Small intestine (tissue), 7 donors: ENCODE measurements at regions not wholly inside any gene's neighbourhood (a gene's known extent, or its start where the extent isn't known, plus 50 kb on each side); places are given as distances from the start of the nearest gene placed in this dataset.
A peak's percentile ranks its signal among the peaks of the same experiment; 100 is the strongest.

ENCODE experiments used
- DNase-seq, 2 donors: peaks; one replicate each; pipeline versions ENCODE4 v3.0.0 to v3.0.0-alpha.2; 2013
- FAIRE-seq: peaks from 2 replicates; lab custom pipeline; 2012; peaks lifted over from hg19 to GRCh38; lab: Jason Lieb, UNC
- H3K27ac ChIP-seq, 3 donors: one replicate each; pipeline ENCODE4 v1.5.1; 2013; ENCODE audit warnings: low read length in 2 of 3, mild to moderate bottlenecking in 2 of 3, control low read depth in 1 of 3, inconsistent platforms in 1 of 3, low read depth in 1 of 3, moderate library complexity in 1 of 3
- H3K27me3 ChIP-seq, 3 donors: one replicate each; pipeline ENCODE4 v1.6.1; 2013; ENCODE audit warnings: low read length in 3 of 3, inconsistent platforms in 1 of 3; ENCODE audit not compliant: control insufficient read depth in 3 of 3, insufficient read depth in 3 of 3
- H3K36me3 ChIP-seq, 3 donors: one replicate each; pipeline ENCODE4 v1.6.1; 2013; ENCODE audit warnings: low read length in 3 of 3, inconsistent platforms in 1 of 3, low read depth in 1 of 3, mild to moderate bottlenecking in 1 of 3, moderate library complexity in 1 of 3; ENCODE audit not compliant: control insufficient read depth in 3 of 3, insufficient read depth in 2 of 3
- H3K4me1 ChIP-seq, 3 donors: one replicate each; pipeline ENCODE4 v1.6.1; 2013; ENCODE audit warnings: low read length in 2 of 3, inconsistent platforms in 1 of 3, low read depth in 1 of 3, mild to moderate bottlenecking in 1 of 3, moderate library complexity in 1 of 3; ENCODE audit not compliant: control insufficient read depth in 3 of 3, insufficient read depth in 2 of 3
- H3K4me3 ChIP-seq, 3 donors: one replicate each; pipeline ENCODE4 v1.5.1; 2013; ENCODE audit warnings: low read length in 3 of 3, control low read depth in 1 of 3, inconsistent platforms in 1 of 3, low read depth in 1 of 3, mild to moderate bottlenecking in 1 of 3, moderate library complexity in 1 of 3
- H3K9me3 ChIP-seq, 2 donors: one replicate each; pipeline ENCODE4 v1.6.1; 2013; ENCODE audit warnings: low read depth in 1 of 2, low read length in 1 of 2; ENCODE audit not compliant: control insufficient read depth in 2 of 2, insufficient read depth in 1 of 2
- WGBS, 3 donors: extraction: QIAGEN DNeasy Blood & Tissue Kit; methylation state at CpG; one replicate each; pipeline ENCODE4 v1.1.7; 2013; 5-methylcytosine and 5-hydroxymethylcytosine counted together
- donor health status: healthy with polysubstance abuse.
- donor health status: control.
- donor health status: control.
- donor health status: Bipolar disorder and iron deficiency.
- donor health status: healthy.

- 71 to 83% (median 82%) methylated on average over 3 of the region's 3 CpGs for WGBS, 3 donors
- no peak overlapping the region for H3K4me3 ChIP-seq
- no peak overlapping the region for H3K27ac ChIP-seq
- H3K36me3 ChIP-seq = no peaks in the 10 kb centered on the region
- FAIRE-seq (no peak), DNase-seq (no peak)
- H3K27me3 ChIP-seq = no peaks in the 10 kb centered on the region
- peaks cover 0 to 3% of the 10 kb centered on the region in 2 donors for H3K9me3 ChIP-seq
- H3K4me1 ChIP-seq = peaks cover 0 to 12% (median 0%) of the 10 kb centered on the region in 3 donors
Measured at GRCh38 chr4:153034681-153035080, 98.6 kb downstream of the FHDC1 start.

GRCh38 chr4:153036931-153037482 lies 100.9 kb downstream of the FHDC1 start:
- FAIRE-seq (no peak), DNase-seq (no peak)
- Histone ChIP-seq H3K27me3 (no peaks in the 10 kb centered on the region), H3K9me3 (peaks cover 0 to 8% of the 10 kb centered on the region in 2 donors), H3K36me3 (no peaks in the 10 kb centered on the region), H3K4me3 (no peak overlapping the region), H3K27ac (no peak overlapping the region), H3K4me1 (peaks cover 0 to 12% (median 0%) of the 10 kb centered on the region in 3 donors)
- WGBS, 3 donors = 74 to 86% (median 78%) methylated on average over 5 of the region's 5 CpGs

- WGBS, 3 donors = 57 to 70% (median 64%) methylated on average over 10 of the region's 10 CpGs
- Histone ChIP-seq H3K36me3 (no peaks in the 10 kb centered on the region), H3K9me3 (peaks cover 0 to 8% of the 10 kb centered on the region in 2 donors), H3K27me3 (no peaks in the 10 kb centered on the region), H3K27ac (peak overlapping the region in 1 of 3 donors; percentile 13), H3K4me1 (peaks cover 0 to 12% (median 0%) of the 10 kb centered on the region in 3 donors), H3K4me3 (no peak overlapping the region)
- FAIRE-seq (no peak), DNase-seq (peak in 1 of 2 donors; percentile 63)
Measured at GRCh38 chr4:153038623-153039311, 102.6 kb downstream of the FHDC1 start.

GRCh38 chr4:153039542-153040185 lies 103.5 kb downstream of the FHDC1 start:
- Histone ChIP-seq H3K27ac (no peak overlapping the region), H3K36me3 (no peaks in the 10 kb centered on the region), H3K4me1 (peaks cover 0 to 12% (median 0%) of the 10 kb centered on the region in 3 donors), H3K9me3 (peaks cover 0 to 8% of the 10 kb centered on the region in 2 donors), H3K27me3 (no peaks in the 10 kb centered on the region), H3K4me3 (no peak overlapping the region)
- 93 to 99% (median 96%) methylated on average over 3 of the region's 3 CpGs for WGBS, 3 donors
- FAIRE-seq (no peak), DNase-seq (no peak)

- no peak overlapping the region for H3K27ac ChIP-seq
- DNase-seq (no peak), FAIRE-seq (no peak)
- 89 to 91% (median 90%) methylated on average over 6 of the region's 6 CpGs for WGBS, 3 donors
- H3K27me3 ChIP-seq = no peaks in the 10 kb centered on the region
- no peaks in the 10 kb centered on the region for H3K36me3 ChIP-seq
- H3K4me1 ChIP-seq = peaks cover 0 to 12% (median 0%) of the 10 kb centered on the region in 3 donors
- peaks cover 0 to 8% of the 10 kb centered on the region in 2 donors for H3K9me3 ChIP-seq
- H3K4me3 ChIP-seq = no peak overlapping the region
Measured at GRCh38 chr4:153040677-153041076, 104.6 kb downstream of the FHDC1 start.

GRCh38 chr4:153044036-153044435 lies 107.9 kb downstream of the FHDC1 start:
- WGBS, 3 donors = 80 to 97% (median 93%) methylated on average over 1 of the region's 1 CpG
- no peak for FAIRE-seq

GRCh38 chr4:153045111-153045982 lies 109.2 kb downstream of the FHDC1 start:
- Histone ChIP-seq H3K4me1 (no peaks in the 10 kb centered on the region), H3K36me3 (no peaks in the 10 kb centered on the region), H3K27ac (no peak overlapping the region), H3K9me3 (peaks cover 0 to 8% of the 10 kb centered on the region in 2 donors), H3K4me3 (no peak overlapping the region), H3K27me3 (no peaks in the 10 kb centered on the region)
- FAIRE-seq (no peak), DNase-seq (no peak)
- 68 to 81% (median 76%) methylated on average over 4 of the region's 4 CpGs for WGBS, 3 donors

More at GRCh38 chr4:153044036-153044435, 107.9 kb downstream of the FHDC1 start:
- Histone ChIP-seq H3K4me1 (peaks cover 0 to 6% (median 0%) of the 10 kb centered on the region in 3 donors), H3K27me3 (no peaks in the 10 kb centered on the region), H3K27ac (no peak overlapping the region), H3K9me3 (peaks cover 0 to 8% of the 10 kb centered on the region in 2 donors), H3K36me3 (no peaks in the 10 kb centered on the region), H3K4me3 (no peak overlapping the region)
- no peak for DNase-seq

GRCh38 chr4:153058671-153059060 lies 122.5 kb downstream of the FHDC1 start:
- Histone ChIP-seq H3K36me3 (no peaks in the 10 kb centered on the region), H3K27ac (no peak overlapping the region), H3K27me3 (no peaks in the 10 kb centered on the region), H3K9me3 (no peaks in the 10 kb centered on the region), H3K4me1 (peaks cover 0 to 11% (median 0%) of the 10 kb centered on the region in 3 donors), H3K4me3 (no peak overlapping the region)
- WGBS, 3 donors = 84 to 88% (median 84%) methylated on average over 3 of the region's 3 CpGs
- no peak for FAIRE-seq
- no peak for DNase-seq
